ENCODE measurements at regions not wholly inside any gene's neighbourhood (a gene's known extent, or its start where the extent isn't known, plus 50 kb on each side); places are given as distances from the start of the nearest gene placed in this dataset.

DNA sequence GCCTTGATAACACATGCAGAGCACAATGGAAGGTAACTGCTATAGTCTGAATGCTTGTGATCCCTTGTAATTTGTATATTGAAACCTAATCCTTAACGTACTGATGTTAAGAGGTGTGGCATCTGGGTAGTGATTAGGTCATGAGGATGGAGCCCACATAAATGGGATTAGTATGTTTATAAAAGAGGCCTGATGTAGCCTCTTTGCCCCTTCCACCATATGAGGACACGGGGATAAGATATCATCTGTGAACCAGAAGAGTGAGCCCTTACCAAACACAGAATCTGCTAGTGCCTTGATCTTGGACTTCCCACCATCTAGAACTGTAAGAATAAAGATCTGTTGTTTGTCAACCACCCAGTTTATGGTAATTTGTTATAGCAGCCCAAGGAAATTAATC lies 1074.2 kb upstream of the INTU start:
- H3K4me3 ChIP-seq = no peak overlapping the region
- H3K27me3 ChIP-seq (ENCODE audit: control insufficient read depth in 3 of 3, insufficient read depth in 3 of 3, low read length in 2 of 3) = no peaks in the 10 kb centered on the region
- DNase-seq = no peak
- no peaks in the 10 kb centered on the region for H3K36me3 ChIP-seq (ENCODE audit: control insufficient read depth in 4 of 4, insufficient read depth in 4 of 4, low read length in 4 of 4)
- ATAC-seq (ENCODE audit: insufficient read depth, low FRiP score) = no peak
- H3K4me1 ChIP-seq (ENCODE audit: control insufficient read depth in 5 of 5, insufficient read depth in 5 of 5, low read length in 5 of 5) = no peaks in the 10 kb centered on the region
- WGBS, 2 donors = 69 to 92% methylated on average over 2 of the region's 2 CpGs
- H3K9me3 ChIP-seq (ENCODE audit: control insufficient read depth in 4 of 4, insufficient read depth in 3 of 4, low read length in 3 of 4) = peaks cover 0 to 2% (median 0%) of the 10 kb centered on the region in 4 donors
- no peak overlapping the region for H3K27ac ChIP-seq (ENCODE audit: low read depth in 1 of 2, low read length in 1 of 2)
- H3K9ac ChIP-seq (ENCODE audit: insufficient read depth in 1 of 2, low read length in 2 of 2) = no peak overlapping the region
- TF ChIP-seq CTCF (IDR thresholded peaks at IDR 0.05; ENCODE audit: control extremely low read depth, extremely low read depth) = no peak

GRCh38 chr4:126559961-126560360 lies 1072.8 kb upstream of the INTU start:
- H3K4me1 ChIP-seq (ENCODE audit: control insufficient read depth in 5 of 5, insufficient read depth in 5 of 5, low read length in 5 of 5) = no peaks in the 10 kb centered on the region
- no peaks in the 10 kb centered on the region for H3K27me3 ChIP-seq (ENCODE audit: control insufficient read depth in 3 of 3, insufficient read depth in 3 of 3, low read length in 2 of 3)
- no peak overlapping the region for H3K27ac ChIP-seq (ENCODE audit: low read depth in 1 of 2, low read length in 1 of 2)
- H3K9me3 ChIP-seq (ENCODE audit: control insufficient read depth in 4 of 4, insufficient read depth in 3 of 4, low read length in 3 of 4) = peaks cover 0 to 2% (median 0%) of the 10 kb centered on the region in 4 donors
- no peak overlapping the region for H3K4me3 ChIP-seq
- H3K36me3 ChIP-seq (ENCODE audit: control insufficient read depth in 4 of 4, insufficient read depth in 4 of 4, low read length in 4 of 4) = no peaks in the 10 kb centered on the region
- ATAC-seq (ENCODE audit: insufficient read depth, low FRiP score) (no peak), DNase-seq (no peak)
- no peak for TF ChIP-seq CTCF (IDR thresholded peaks at IDR 0.05; ENCODE audit: control extremely low read depth, extremely low read depth)
- 47 to 48% methylated on average over 2 of the region's 2 CpGs for WGBS, 2 donors
- no peak overlapping the region for H3K9ac ChIP-seq (ENCODE audit: insufficient read depth in 1 of 2, low read length in 2 of 2)

- no peaks in the 10 kb centered on the region for H3K36me3 ChIP-seq (ENCODE audit: control insufficient read depth in 4 of 4, insufficient read depth in 4 of 4, low read length in 4 of 4)
- H3K9ac ChIP-seq (ENCODE audit: insufficient read depth in 1 of 2, low read length in 2 of 2) = no peak overlapping the region
- no peak for TF ChIP-seq CTCF (IDR thresholded peaks at IDR 0.05; ENCODE audit: control extremely low read depth, extremely low read depth)
- WGBS, 2 donors = 77 to 85% methylated on average over 1 of the region's 1 CpG
- no peak overlapping the region for H3K27ac ChIP-seq (ENCODE audit: low read depth in 1 of 2, low read length in 1 of 2)
- no peaks in the 10 kb centered on the region for H3K27me3 ChIP-seq (ENCODE audit: control insufficient read depth in 3 of 3, insufficient read depth in 3 of 3, low read length in 2 of 3)
- H3K9me3 ChIP-seq (ENCODE audit: control insufficient read depth in 4 of 4, insufficient read depth in 3 of 4, low read length in 3 of 4) = peaks cover 0 to 2% (median 0%) of the 10 kb centered on the region in 4 donors
- DNase-seq (no peak), ATAC-seq (ENCODE audit: insufficient read depth, low FRiP score) (no peak)
- H3K4me3 ChIP-seq = no peak overlapping the region
- no peaks in the 10 kb centered on the region for H3K4me1 ChIP-seq (ENCODE audit: control insufficient read depth in 5 of 5, insufficient read depth in 5 of 5, low read length in 5 of 5)
Measured at GRCh38 chr4:126560794-126561193, 1072.0 kb upstream of the INTU start.

GRCh38 chr4:126563389-126563788 lies 1069.4 kb upstream of the INTU start:
- TF ChIP-seq CTCF (IDR thresholded peaks at IDR 0.05; ENCODE audit: control extremely low read depth, extremely low read depth) = no peak
- H3K27me3 ChIP-seq (ENCODE audit: control insufficient read depth in 3 of 3, insufficient read depth in 3 of 3, low read length in 2 of 3) = no peaks in the 10 kb centered on the region
- no peak overlapping the region for H3K9ac ChIP-seq (ENCODE audit: insufficient read depth in 1 of 2, low read length in 2 of 2)
- ATAC-seq (ENCODE audit: insufficient read depth, low FRiP score) = no peak
- H3K4me1 ChIP-seq (ENCODE audit: control insufficient read depth in 5 of 5, insufficient read depth in 5 of 5, low read length in 5 of 5) = no peaks in the 10 kb centered on the region
- 91 to 93% methylated on average over 11 of the region's 11 CpGs for WGBS, 2 donors
- no peak overlapping the region for H3K4me3 ChIP-seq
- no peak for DNase-seq
- H3K36me3 ChIP-seq (ENCODE audit: control insufficient read depth in 4 of 4, insufficient read depth in 4 of 4, low read length in 4 of 4) = no peaks in the 10 kb centered on the region
- H3K9me3 ChIP-seq (ENCODE audit: control insufficient read depth in 4 of 4, insufficient read depth in 3 of 4, low read length in 3 of 4) = peaks cover 0 to 2% (median 0%) of the 10 kb centered on the region in 4 donors
- H3K27ac ChIP-seq (ENCODE audit: low read depth in 1 of 2, low read length in 1 of 2) = no peak overlapping the region

Data from lung (tissue), 11 donors.